ENCODE measurements at regions not wholly inside any gene's neighbourhood (a gene's known extent, or its start where the extent isn't known, plus 50 kb on each side); places are given as distances from the start of the nearest gene placed in this dataset.

- Histone ChIP-seq H3K79me2 (ENCODE audit: insufficient read depth, low read depth, low read length) (no peaks in the 10 kb centered on the region), H2AFZ (ENCODE audit: low read length) (no peak overlapping the region), H3K36me3 (ENCODE audit: insufficient read depth, low read length) (no peaks in the 10 kb centered on the region), H3K4me1 (ENCODE audit: insufficient read depth, low read length, poor library complexity, severe bottlenecking) (no peaks in the 10 kb centered on the region), H3K4me2 (ENCODE audit: low read length) (no peak overlapping the region), H3K9me3 (ENCODE audit: low read length) (no peaks in the 10 kb centered on the region), H3K4me3 (ENCODE audit: low read depth, low read length, poor library complexity, severe bottlenecking) (no peak overlapping the region), H3K9me2 (ENCODE audit: insufficient read depth, low read length) (no peaks in the 10 kb centered on the region), H3K27ac (ENCODE audit: low read depth, low read length, poor library complexity, severe bottlenecking) (no peak overlapping the region), H4K20me1 (ENCODE audit: insufficient read depth, low read length) (no peaks in the 10 kb centered on the region)
- ChIA-PET CTCF (ENCODE audit: unreplicated experiment) (no interaction called here), POLR2A (no interaction called here)
- no peak for DNase-seq (ENCODE audit: low spot score)
- TF ChIP-seq CTCF (conservative IDR thresholded peaks at IDR 0.05; ENCODE audit: low read length) (no peak), EZH2phosphoT487 (IDR thresholded peaks at IDR 0.05; ENCODE audit: borderline replicate concordance, low read depth, low read length) (no peak)
- no TSS peak for BruUV-seq (replicated peaks)
- intact Hi-C loops (cut with micrococcal nuclease; ENCODE audit: unreplicated experiment), result no loop called here
These were observed 546.0 kb downstream of the ZNF804A start for GRCh38 chr2:185144159-185144919.

GRCh38 chr2:185145316-185146121, 547.2 kb downstream of the ZNF804A start:
- Histone ChIP-seq H3K36me3 (ENCODE audit: insufficient read depth, low read length) (no peaks in the 10 kb centered on the region), H3K27ac (ENCODE audit: low read depth, low read length, poor library complexity, severe bottlenecking) (no peak overlapping the region), H3K9me2 (ENCODE audit: insufficient read depth, low read length) (no peaks in the 10 kb centered on the region), H3K4me1 (ENCODE audit: insufficient read depth, low read length, poor library complexity, severe bottlenecking) (no peaks in the 10 kb centered on the region), H3K4me3 (ENCODE audit: low read depth, low read length, poor library complexity, severe bottlenecking) (no peak overlapping the region), H2AFZ (ENCODE audit: low read length) (no peak overlapping the region), H4K20me1 (ENCODE audit: insufficient read depth, low read length) (no peaks in the 10 kb centered on the region), H3K4me2 (ENCODE audit: low read length) (no peak overlapping the region), H3K79me2 (ENCODE audit: insufficient read depth, low read depth, low read length) (no peaks in the 10 kb centered on the region), H3K9me3 (ENCODE audit: low read length) (no peaks in the 10 kb centered on the region)
- BruUV-seq (replicated peaks), result no TSS peak
- CTCF ChIA-PET (ENCODE audit: unreplicated experiment), result no interaction called here
- no peak for DNase-seq (ENCODE audit: low spot score)
- TF ChIP-seq EZH2phosphoT487 (IDR thresholded peaks at IDR 0.05; ENCODE audit: borderline replicate concordance, low read depth, low read length) (no peak), CTCF (conservative IDR thresholded peaks at IDR 0.05; ENCODE audit: low read length) (no peak)
- intact Hi-C loops (cut with micrococcal nuclease; ENCODE audit: unreplicated experiment), result no loop called here
- POLR2A ChIA-PET, result interaction anchor here (1.2 kb wide), 1 partner anchor 107 kb away, joined by 3 read pairs; no protein-coding TSS in a partner anchor

GRCh38 chr2:185147361-185147760, 549.0 kb downstream of the ZNF804A start:
- no TSS peak for BruUV-seq (replicated peaks)
- no peaks in the 10 kb centered on the region for H3K9me2 ChIP-seq (ENCODE audit: insufficient read depth, low read length)
- H3K4me3 ChIP-seq (ENCODE audit: low read depth, low read length, poor library complexity, severe bottlenecking), result no peak overlapping the region
- TF ChIP-seq EZH2phosphoT487 (IDR thresholded peaks at IDR 0.05; ENCODE audit: borderline replicate concordance, low read depth, low read length) (no peak), CTCF (conservative IDR thresholded peaks at IDR 0.05; ENCODE audit: low read length) (no peak)
- no peaks in the 10 kb centered on the region for H3K36me3 ChIP-seq (ENCODE audit: insufficient read depth, low read length)
- no peak overlapping the region for H3K27ac ChIP-seq (ENCODE audit: low read depth, low read length, poor library complexity, severe bottlenecking)
- no peaks in the 10 kb centered on the region for H3K4me1 ChIP-seq (ENCODE audit: insufficient read depth, low read length, poor library complexity, severe bottlenecking)
- no peak for DNase-seq (ENCODE audit: low spot score)
- no peaks in the 10 kb centered on the region for H4K20me1 ChIP-seq (ENCODE audit: insufficient read depth, low read length)
- no peaks in the 10 kb centered on the region for H3K9me3 ChIP-seq (ENCODE audit: low read length)
- ChIA-PET POLR2A (interaction anchor here (1.4 kb wide), 1 partner anchor 11 kb away, joined by 5 read pairs; no protein-coding TSS in a partner anchor), CTCF (ENCODE audit: unreplicated experiment) (no interaction called here)
- intact Hi-C loops (cut with micrococcal nuclease; ENCODE audit: unreplicated experiment), result no loop called here
- H3K79me2 ChIP-seq (ENCODE audit: insufficient read depth, low read depth, low read length), result no peaks in the 10 kb centered on the region
- H2AFZ ChIP-seq (ENCODE audit: low read length), result no peak overlapping the region
- no peak overlapping the region for H3K4me2 ChIP-seq (ENCODE audit: low read length)
